OCI-LY3 (cell line): ENCODE measurements at regions not wholly inside any gene's neighbourhood (a gene's known extent, or its start where the extent isn't known, plus 50 kb on each side); places are given as distances from the start of the nearest gene placed in this dataset.
"Not testable (repeated sequence)": the region's sequence is repeated elsewhere in the genome, so short reads cannot be mapped to it uniquely, and the experiment has no call there.

Experiments used
- H2AFZ ChIP-seq: fragments of 200-600, 300-600 bp; shearing (Covaris generic); 2 replicates; pipeline ENCODE4 v1.6.0; 2014; ENCODE audit warnings: antibody characterized with exemption, low read depth, low read length
- H3K27ac ChIP-seq: fragments of 200-600, 300-600 bp; sonication (generic); 2 replicates; pipeline ENCODE4 v1.5.1; 2014; ENCODE audit warnings: mild to moderate bottlenecking, low read length, moderate library complexity, mixed read lengths
- H3K27me3 ChIP-seq: fragments of 200-600, 300-600 bp; sonication (generic); 2 replicates; pipeline ENCODE4 v1.6.1; 2014; ENCODE audit warnings: low read depth, low read length, mixed read lengths
- H3K36me3 ChIP-seq: fragments of 200-600, 300-600 bp; sonication (generic); replicated peaks from 2 replicates; pipeline ENCODE3; 2014; ENCODE audit warnings: low read depth, low read length, mixed read lengths
- H3K4me1 ChIP-seq: fragments of 300-600, 200-600 bp; sonication (generic); 2 replicates; pipeline ENCODE4 v1.6.1; 2014; ENCODE audit warnings: low read length, mixed read lengths
- H3K4me2 ChIP-seq: fragments of 200-600, 300-600 bp; sonication (generic); 2 replicates; pipeline ENCODE4 v1.6.1; 2014; ENCODE audit warnings: low read length, mixed read lengths
- H3K4me3 ChIP-seq: fragments of 300-600, 200-600 bp; sonication (generic); 2 replicates; pipeline ENCODE4 v1.5.1; 2014; ENCODE audit warnings: antibody characterized with exemption, mild to moderate bottlenecking, low read length, moderate library complexity
- H3K79me2 ChIP-seq: fragments of 300-600, 200-600 bp; shearing (Covaris generic); 2 replicates; pipeline ENCODE4 v1.6.1; 2014; ENCODE audit warnings: mild to moderate bottlenecking, low read length, mixed read lengths
- H3K9ac ChIP-seq: fragments of 300-600, 200-600 bp; shearing (Covaris generic); 2 replicates; pipeline ENCODE4 v1.6.0; 2014; ENCODE audit warnings: mild to moderate bottlenecking, low read length, moderate library complexity
- H3K9me3 ChIP-seq: fragments of 200-600, 300-600 bp; shearing (Covaris generic); 2 replicates; pipeline ENCODE4 v1.6.1; 2014; ENCODE audit warnings: low read length, mixed read lengths; ENCODE audit not compliant: insufficient read depth
- H4K20me1 ChIP-seq: fragments of 200-600, 300-600 bp; sonication (generic); 2 replicates; pipeline ENCODE4 v1.6.1; 2016; ENCODE audit warnings: low read length, mixed read lengths; ENCODE audit not compliant: insufficient read depth

- not testable (repeated sequence) for H3K27me3 ChIP-seq, H3K4me2 ChIP-seq, H3K9me3 ChIP-seq, H2AFZ ChIP-seq, H4K20me1 ChIP-seq, H3K36me3 ChIP-seq, H3K9ac ChIP-seq, H3K79me2 ChIP-seq, H3K27ac ChIP-seq, H3K4me1 ChIP-seq, H3K4me3 ChIP-seq
Observed at GRCh38 chr4:118474771-118475170, 122.0 kb upstream of the PRSS12 start.

GRCh38 chr4:118475901-118476300 is 123.1 kb upstream of the PRSS12 start:
- H3K79me2 ChIP-seq, H3K4me2 ChIP-seq, H3K9ac ChIP-seq, H3K27me3 ChIP-seq, H3K4me3 ChIP-seq, H3K27ac ChIP-seq, H2AFZ ChIP-seq, H3K36me3 ChIP-seq, H3K4me1 ChIP-seq, H4K20me1 ChIP-seq, H3K9me3 ChIP-seq: not testable (repeated sequence)

- H3K9ac ChIP-seq, H3K4me1 ChIP-seq, H3K27me3 ChIP-seq, H3K9me3 ChIP-seq, H3K4me2 ChIP-seq, H3K27ac ChIP-seq, H2AFZ ChIP-seq, H3K79me2 ChIP-seq, H3K36me3 ChIP-seq, H4K20me1 ChIP-seq, H3K4me3 ChIP-seq: not testable (repeated sequence)
Observed at GRCh38 chr4:118477826-118478225, 125.0 kb upstream of the PRSS12 start.

GRCh38 chr4:118485801-118486314 is 133.1 kb upstream of the PRSS12 start:
- not testable (repeated sequence) for H3K36me3 ChIP-seq, H3K9ac ChIP-seq, H3K79me2 ChIP-seq, H3K4me3 ChIP-seq, H4K20me1 ChIP-seq, H2AFZ ChIP-seq, H3K4me1 ChIP-seq, H3K27me3 ChIP-seq, H3K27ac ChIP-seq, H3K9me3 ChIP-seq, H3K4me2 ChIP-seq

- H3K36me3 ChIP-seq, H3K4me1 ChIP-seq, H3K9ac ChIP-seq, H3K79me2 ChIP-seq, H2AFZ ChIP-seq, H3K4me2 ChIP-seq, H3K4me3 ChIP-seq, H3K9me3 ChIP-seq, H3K27ac ChIP-seq, H4K20me1 ChIP-seq, H3K27me3 ChIP-seq: not testable (repeated sequence)
Observed at GRCh38 chr4:118492963-118493362, 140.2 kb upstream of the PRSS12 start.

GRCh38 chr4:118494437-118494836 is 141.6 kb upstream of the PRSS12 start:
- not testable (repeated sequence) for H3K4me1 ChIP-seq, H3K36me3 ChIP-seq, H2AFZ ChIP-seq, H3K9ac ChIP-seq, H3K4me3 ChIP-seq, H3K27me3 ChIP-seq, H3K4me2 ChIP-seq, H3K27ac ChIP-seq, H4K20me1 ChIP-seq, H3K9me3 ChIP-seq, H3K79me2 ChIP-seq

- H3K9me3 ChIP-seq, H3K4me2 ChIP-seq, H3K79me2 ChIP-seq, H3K4me1 ChIP-seq, H3K9ac ChIP-seq, H3K27me3 ChIP-seq, H3K4me3 ChIP-seq, H2AFZ ChIP-seq, H3K27ac ChIP-seq, H4K20me1 ChIP-seq, H3K36me3 ChIP-seq: not testable (repeated sequence)
Observed at GRCh38 chr4:118502967-118503366, 150.2 kb upstream of the PRSS12 start.

GRCh38 chr4:118504927-118505326 is 152.1 kb upstream of the PRSS12 start:
- H4K20me1 ChIP-seq, H3K4me2 ChIP-seq, H3K4me1 ChIP-seq, H3K36me3 ChIP-seq, H3K4me3 ChIP-seq, H3K27ac ChIP-seq, H3K9me3 ChIP-seq, H3K9ac ChIP-seq, H3K79me2 ChIP-seq, H3K27me3 ChIP-seq, H2AFZ ChIP-seq: not testable (repeated sequence)

GRCh38 chr4:118505491-118505890 is 152.7 kb upstream of the PRSS12 start:
- H3K4me2 ChIP-seq, H3K4me1 ChIP-seq, H3K9ac ChIP-seq, H3K36me3 ChIP-seq, H3K79me2 ChIP-seq, H3K4me3 ChIP-seq, H3K27me3 ChIP-seq, H3K27ac ChIP-seq, H2AFZ ChIP-seq, H3K9me3 ChIP-seq, H4K20me1 ChIP-seq: not testable (repeated sequence)

GRCh38 chr4:118512870-118513269 is 160.1 kb upstream of the PRSS12 start:
- not testable (repeated sequence) for H3K79me2 ChIP-seq, H3K4me2 ChIP-seq, H3K9me3 ChIP-seq, H4K20me1 ChIP-seq, H3K4me1 ChIP-seq, H3K4me3 ChIP-seq, H3K9ac ChIP-seq, H3K27ac ChIP-seq, H2AFZ ChIP-seq, H3K36me3 ChIP-seq, H3K27me3 ChIP-seq
